GM18502 (cell line): ENCODE measurements at regions not wholly inside any gene's neighbourhood (a gene's known extent, or its start where the extent isn't known, plus 50 kb on each side); places are given as distances from the start of the nearest gene placed in this dataset.

ENCODE experiments used
- ATAC-seq: cut with Tn5 transposase; IDR thresholded peaks from one replicate; pipeline ENCODE4 v1.9.1; 2021; ENCODE audit warnings: mild to moderate bottlenecking; ENCODE audit not compliant: unreplicated experiment, poor library complexity

- ATAC-seq, result no peak
These were observed 106.8 kb upstream of the CD180 start for GRCh38 chr5:67303356-67303755.

- ATAC-seq, result no peak
These were observed 104.8 kb upstream of the CD180 start for GRCh38 chr5:67301285-67301903.

- no peak for ATAC-seq
These were observed 103.7 kb upstream of the CD180 start for GRCh38 chr5:67300326-67300725.

- no peak for ATAC-seq
These were observed 102.7 kb upstream of the CD180 start for GRCh38 chr5:67299231-67299735.

GRCh38 chr5:67297802-67298532, 101.4 kb upstream of the CD180 start:
- no peak for ATAC-seq

GRCh38 chr5:67297376-67297775, 100.8 kb upstream of the CD180 start:
- ATAC-seq, result no peak

GRCh38 chr5:67294266-67294938, 97.8 kb upstream of the CD180 start:
- no peak for ATAC-seq

GRCh38 chr5:67293226-67293625, 96.6 kb upstream of the CD180 start:
- ATAC-seq, result no peak

- ATAC-seq, result no peak
These were observed 95.8 kb upstream of the CD180 start for GRCh38 chr5:67292201-67292940.

GRCh38 chr5:67291671-67292070, 95.1 kb upstream of the CD180 start:
- no peak for ATAC-seq

GRCh38 chr5:67291066-67291465, 94.5 kb upstream of the CD180 start:
- no peak for ATAC-seq

GRCh38 chr5:67290655-67291054, 94.1 kb upstream of the CD180 start:
- no peak for ATAC-seq

GRCh38 chr5:67289763-67290521, 93.3 kb upstream of the CD180 start:
- no peak for ATAC-seq

GRCh38 chr5:67287510-67288268, 91.1 kb upstream of the CD180 start:
- no peak for ATAC-seq

- ATAC-seq, result no peak
These were observed 89.4 kb upstream of the CD180 start for GRCh38 chr5:67286006-67286405.

- no peak for ATAC-seq
These were observed 87.4 kb upstream of the CD180 start for GRCh38 chr5:67283988-67284487.

- ATAC-seq, result no peak
These were observed 86.8 kb upstream of the CD180 start for GRCh38 chr5:67283275-67283987.

- no peak for ATAC-seq
These were observed 85.3 kb upstream of the CD180 start for GRCh38 chr5:67281874-67282273.
